ENCODE measurements at regions not wholly inside any gene's neighbourhood (a gene's known extent, or its start where the extent isn't known, plus 50 kb on each side); places are given as distances from the start of the nearest gene placed in this dataset.

- TF ChIP-seq ZFX (IDR thresholded peaks at IDR 0.05; ENCODE audit: borderline replicate concordance) = no peak
- TF ChIP-seq, protein P1, sequence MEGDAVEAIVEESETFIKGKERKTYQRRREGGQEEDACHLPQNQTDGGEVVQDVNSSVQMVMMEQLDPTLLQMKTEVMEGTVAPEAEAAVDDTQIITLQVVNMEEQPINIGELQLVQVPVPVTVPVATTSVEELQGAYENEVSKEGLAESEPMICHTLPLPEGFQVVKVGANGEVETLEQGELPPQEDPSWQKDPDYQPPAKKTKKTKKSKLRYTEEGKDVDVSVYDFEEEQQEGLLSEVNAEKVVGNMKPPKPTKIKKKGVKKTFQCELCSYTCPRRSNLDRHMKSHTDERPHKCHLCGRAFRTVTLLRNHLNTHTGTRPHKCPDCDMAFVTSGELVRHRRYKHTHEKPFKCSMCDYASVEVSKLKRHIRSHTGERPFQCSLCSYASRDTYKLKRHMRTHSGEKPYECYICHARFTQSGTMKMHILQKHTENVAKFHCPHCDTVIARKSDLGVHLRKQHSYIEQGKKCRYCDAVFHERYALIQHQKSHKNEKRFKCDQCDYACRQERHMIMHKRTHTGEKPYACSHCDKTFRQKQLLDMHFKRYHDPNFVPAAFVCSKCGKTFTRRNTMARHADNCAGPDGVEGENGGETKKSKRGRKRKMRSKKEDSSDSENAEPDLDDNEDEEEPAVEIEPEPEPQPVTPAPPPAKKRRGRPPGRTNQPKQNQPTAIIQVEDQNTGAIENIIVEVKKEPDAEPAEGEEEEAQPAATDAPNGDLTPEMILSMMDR (IDR thresholded peaks at IDR 0.05) = no peak
- no peak overlapping the region for H3K27ac ChIP-seq
Observed at GRCh38 chr14:76941544-76941943, 87.0 kb downstream of the IRF2BPL start.

DNA sequence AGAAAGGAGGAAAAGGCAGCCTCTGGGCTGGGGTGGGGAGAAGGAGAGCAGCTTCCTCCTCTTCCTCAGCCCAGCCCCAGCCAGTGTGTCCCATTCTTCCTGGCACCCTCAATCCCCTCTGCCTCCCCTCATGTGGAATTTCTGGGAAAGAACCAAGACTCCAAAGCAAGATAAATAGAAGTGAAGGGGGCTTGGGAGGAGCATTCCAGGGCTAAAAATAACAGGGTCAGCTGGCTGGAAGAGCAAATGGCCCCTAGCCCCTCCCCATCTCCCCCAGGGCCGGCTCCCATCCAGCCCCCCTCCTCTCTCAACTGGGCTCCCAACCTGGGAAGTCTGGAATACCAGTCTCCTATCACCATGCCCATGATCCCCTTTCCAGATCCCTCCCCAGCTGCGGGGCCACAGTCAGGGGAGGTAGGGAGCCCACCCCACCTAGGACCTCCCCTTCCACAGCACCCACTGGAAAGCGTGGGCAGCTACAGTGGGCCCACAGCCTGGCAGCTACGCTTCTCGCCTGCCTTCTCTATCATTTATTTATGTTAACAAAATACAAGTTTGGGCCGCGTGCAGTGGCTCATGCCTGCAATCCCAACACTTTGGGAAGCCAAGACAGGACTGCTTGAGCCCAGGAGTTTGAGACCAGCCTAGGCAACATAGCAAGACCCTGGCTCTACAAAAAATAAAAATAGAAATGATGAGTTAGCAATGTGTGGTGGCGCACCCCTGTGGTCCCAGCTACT, 88.3 kb downstream of the IRF2BPL start:
- no peak overlapping the region for H3K27ac ChIP-seq
- TF ChIP-seq, protein P1 (IDR thresholded peaks at IDR 0.05) = no peak
- TF ChIP-seq ZFX (IDR thresholded peaks at IDR 0.05; ENCODE audit: borderline replicate concordance) = no peak

DNA sequence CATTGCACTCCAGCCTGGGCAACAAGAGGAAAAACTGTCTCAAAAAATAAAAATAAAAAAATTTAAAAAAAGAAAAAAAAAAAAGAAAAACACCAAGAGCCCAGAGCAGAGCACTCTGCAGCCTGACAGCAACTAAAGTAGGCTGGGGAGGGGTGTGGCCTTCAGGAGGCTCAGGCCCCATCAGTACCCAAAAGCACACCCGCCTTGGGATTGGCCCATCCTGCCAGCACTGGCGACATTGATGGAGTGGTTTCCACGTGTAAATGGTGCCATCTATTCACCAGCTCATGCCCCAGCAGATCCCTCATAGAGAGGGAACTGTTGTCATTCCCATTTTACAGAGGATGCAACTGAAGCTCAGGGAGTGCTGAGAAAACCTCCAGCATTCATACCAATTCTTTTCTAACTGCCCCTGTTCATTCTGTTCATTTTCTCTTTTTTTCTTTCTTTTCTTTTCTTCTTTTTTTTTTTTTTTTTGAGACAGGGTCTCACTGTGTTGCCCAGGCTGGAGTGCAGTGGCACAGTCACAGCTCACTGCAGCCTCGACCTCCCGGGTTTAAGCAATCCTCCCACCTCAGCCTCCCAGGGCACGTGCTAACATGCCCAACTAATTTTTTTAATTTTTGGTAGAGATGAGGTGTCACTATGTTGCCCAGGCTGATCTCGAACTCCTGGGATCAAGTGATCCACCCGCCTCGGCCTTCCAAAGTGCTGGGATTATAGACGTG, 89.3 kb downstream of the IRF2BPL start:
- no peak overlapping the region for H3K27ac ChIP-seq
- TF ChIP-seq, protein P1 (IDR thresholded peaks at IDR 0.05) = no peak
- no peak for TF ChIP-seq ZFX (IDR thresholded peaks at IDR 0.05; ENCODE audit: borderline replicate concordance)

DNA sequence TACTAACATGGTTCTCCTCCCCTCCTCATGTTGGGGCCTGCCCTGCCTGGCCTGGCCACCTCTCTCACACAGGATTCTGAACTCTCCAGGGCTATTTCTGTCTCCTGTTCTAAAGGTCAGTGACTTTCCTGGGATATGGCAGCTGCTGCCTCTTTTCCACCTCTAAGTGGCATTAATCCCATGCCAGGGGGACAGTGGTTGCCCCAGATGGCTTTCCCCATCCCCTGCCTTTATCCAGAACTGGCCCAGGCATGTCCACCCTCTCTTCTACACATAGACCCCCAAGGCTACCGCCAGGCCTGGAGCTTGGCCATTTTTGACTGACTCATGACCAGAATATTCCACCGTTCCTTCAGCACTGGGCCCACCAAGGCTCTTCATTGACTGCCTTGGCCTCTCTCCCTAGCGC, 90.4 kb downstream of the IRF2BPL start:
- H3K27ac ChIP-seq = no peak overlapping the region
- TF ChIP-seq ZFX (IDR thresholded peaks at IDR 0.05; ENCODE audit: borderline replicate concordance) = no peak
- TF ChIP-seq, protein P1 (IDR thresholded peaks at IDR 0.05) = no peak

GRCh38 chr14:76937181-76938091, 91.1 kb downstream of the IRF2BPL start:
- no peak overlapping the region for H3K27ac ChIP-seq
- TF ChIP-seq, protein P1 (IDR thresholded peaks at IDR 0.05) = no peak
- no peak for TF ChIP-seq ZFX (IDR thresholded peaks at IDR 0.05; ENCODE audit: borderline replicate concordance)

DNA sequence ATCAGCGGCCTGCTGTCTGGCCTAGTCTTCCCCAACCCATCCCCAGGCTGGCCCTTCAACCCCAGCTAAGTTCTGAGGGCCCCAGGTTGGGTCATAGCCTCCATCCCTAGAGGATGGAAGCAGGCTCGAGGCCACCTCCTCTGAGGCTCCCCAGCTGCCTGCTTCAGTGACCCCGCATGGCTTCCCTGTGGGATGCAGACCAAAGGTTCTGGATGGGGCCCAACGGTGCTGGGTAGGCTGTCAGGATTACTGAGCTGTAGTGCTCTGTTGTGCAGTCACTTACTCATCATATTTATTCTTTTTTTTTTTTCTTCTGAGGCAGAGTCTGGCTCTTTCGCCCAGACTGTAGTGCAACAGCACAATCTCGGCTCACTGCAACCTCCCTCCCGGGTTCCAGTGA, 92.0 kb downstream of the IRF2BPL start:
- H3K27ac ChIP-seq = no peak overlapping the region
- no peak for TF ChIP-seq ZFX (IDR thresholded peaks at IDR 0.05; ENCODE audit: borderline replicate concordance)

DNA sequence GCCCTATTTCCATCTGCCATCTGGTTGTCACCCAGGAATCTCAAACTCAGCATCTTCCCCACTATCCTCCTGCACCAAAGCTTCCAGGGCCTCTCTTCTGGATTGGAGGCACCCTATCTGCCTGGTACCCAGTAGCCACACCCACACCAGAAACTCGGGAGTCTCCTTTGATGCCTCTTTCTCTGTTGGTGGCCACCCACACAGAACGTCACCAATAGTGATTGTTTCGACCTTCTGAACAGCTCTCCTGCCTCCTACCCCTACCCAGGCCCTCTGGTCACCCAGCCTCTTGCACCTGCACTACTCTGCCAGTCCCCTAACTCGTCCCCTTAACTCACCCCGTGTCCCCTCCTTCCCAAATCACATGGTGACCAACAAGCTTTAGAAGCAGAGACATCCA, 95.0 kb downstream of the IRF2BPL start:
- H3K27ac ChIP-seq = no peak overlapping the region
- TF ChIP-seq ZFX (IDR thresholded peaks at IDR 0.05; ENCODE audit: borderline replicate concordance) = no peak
- TF ChIP-seq, protein P1 (IDR thresholded peaks at IDR 0.05) = no peak
